HCT116 (cell line): ENCODE measurements at regions not wholly inside any gene's neighbourhood (a gene's known extent, or its start where the extent isn't known, plus 50 kb on each side); places are given as distances from the start of the nearest gene placed in this dataset.

Experiments used
- ATAC-seq: fragments of 200-7000 bp; cut with Tn5 transposase; 2 replicates; pipeline ENCODE4 v1.9.1; 2020; ENCODE audit warnings: mild to moderate bottlenecking, moderate library complexity
- BruUV-seq: library from RNA; stranded (reverse); fragments of 400-500 nt; replicated peaks from 2 replicates; lab custom pipeline; 2021; lab: Mats Ljungman, UMichigan
- CTCF ChIA-PET: fragments of 300-600 bp; sonication (Branson Sonifier 250); formaldehyde crosslinking; loops from one replicate; lab custom pipeline; 2021; ENCODE audit warnings: antibody characterized with exemption; lab: Charles Lee
- POLR2A ChIA-PET: fragments of 300-600, 350-600 bp; sonication (Branson Sonifier 250); formaldehyde crosslinking; loops from one replicate; lab custom pipeline; 2021; ENCODE audit warnings: antibody characterized with exemption; lab: Charles Lee
- RAD21 ChIA-PET, 2 experiments: fragments of 300-600 bp; sonication (Branson Sonifier 250); formaldehyde crosslinking; loops; one replicate each; lab custom pipeline; 2023; ENCODE audit warnings: low total read pairs in 2 of 2; ENCODE audit not compliant: uncharacterized antibody in 2 of 2, unreplicated experiment in 2 of 2, low non-redundant PET in 1 of 2; lab: Charles Lee
- DNase-seq: peaks from one replicate; pipeline ENCODE4 v3.0.0-alpha.2; 2010; ENCODE audit warnings: low read depth, low spot score
- H2AFZ ChIP-seq: fragments of 200-600 bp; shearing (Covaris generic), sonication (generic); 2 replicates; pipeline ENCODE4 v1.6.1; 2017; ENCODE audit warnings: low read depth, mixed run types, mixed read lengths, antibody characterized with exemption, low read length; ENCODE audit not compliant: poor library complexity, severe bottlenecking
- H3K27ac ChIP-seq: 2 replicates; pipeline ENCODE4 v1.5.1; 2012; ENCODE audit warnings: low read depth, low read length
- H3K27me3 ChIP-seq: fragments of 200-600 bp; sonication (generic); 2 replicates; pipeline ENCODE4 v1.6.1; 2016; ENCODE audit warnings: mixed run types, low read length, mixed read lengths; ENCODE audit not compliant: insufficient read depth
- H3K36me3 ChIP-seq, 2 experiments: fragments of 200-500 bp in 1 of 2; fragments of 200-600 bp in 1 of 2; sonication (Bioruptor generic) in 1 of 2; sonication (generic) in 1 of 2; 2 replicates each; pipeline versions ENCODE4 v1.5.1 to v1.6.1; 2014 to 2016; ENCODE audit warnings: low read length in 2 of 2, inconsistent platforms in 1 of 2, mixed read lengths in 1 of 2, mixed run types in 1 of 2; ENCODE audit not compliant: insufficient read depth in 2 of 2, control insufficient read depth in 1 of 2
- H3K4me1 ChIP-seq, 2 experiments: fragments of 200-600 bp in 1 of 2; sonication (generic) in 1 of 2; 2 replicates each; pipeline versions ENCODE4 v1.5.1 to v1.6.1; 2012 to 2017; ENCODE audit warnings: low read length in 2 of 2, inconsistent platforms in 1 of 2, mild to moderate bottlenecking in 1 of 2, mixed read lengths in 1 of 2, mixed run types in 1 of 2, moderate library complexity in 1 of 2; ENCODE audit not compliant: insufficient read depth in 2 of 2, control insufficient read depth in 1 of 2
- H3K4me2 ChIP-seq: fragments of 200-600 bp; sonication (generic); 2 replicates; pipeline ENCODE4 v1.6.1; 2017; ENCODE audit warnings: mixed run types, low read length, mixed read lengths
- H3K4me3 ChIP-seq, 2 experiments: fragments of 200-600 bp in 1 of 2; sonication (generic) in 1 of 2; replicated peaks in 1 of 2; 2 replicates each; pipeline ENCODE4 v1.5.1; 2011 to 2016; ENCODE audit warnings: low read length in 2 of 2, control low read depth in 1 of 2, low read depth in 1 of 2, mild to moderate bottlenecking in 1 of 2, mixed read lengths in 1 of 2, mixed run types in 1 of 2
- H3K79me2 ChIP-seq: fragments of 200-600 bp; sonication (generic); 2 replicates; pipeline ENCODE4 v1.6.1; 2017; ENCODE audit warnings: mild to moderate bottlenecking, mixed run types, low read length, moderate library complexity, mixed read lengths; ENCODE audit not compliant: insufficient read depth
- H3K9ac ChIP-seq: fragments of 200-600 bp; sonication (generic); 2 replicates; pipeline ENCODE4 v1.6.1; 2016; ENCODE audit warnings: low read length, mixed read lengths
- H3K9me2 ChIP-seq: fragments of 200-600 bp; sonication (generic), shearing (Covaris generic); 2 replicates; pipeline ENCODE4 v1.6.1; 2017; ENCODE audit warnings: mixed run types, mild to moderate bottlenecking, moderate library complexity; ENCODE audit not compliant: insufficient read depth
- H3K9me3 ChIP-seq, 2 experiments: fragments of 200-500 bp in 1 of 2; fragments of 200-600 bp in 1 of 2; sonication (Bioruptor generic) in 1 of 2; sonication (generic) in 1 of 2; 2 replicates each; pipeline ENCODE4 v1.6.1; 2014 to 2017; ENCODE audit warnings: low read length in 2 of 2, mixed read lengths in 2 of 2, inconsistent platforms in 1 of 2, low read depth in 1 of 2, mild to moderate bottlenecking in 1 of 2, mixed run types in 1 of 2, moderate library complexity in 1 of 2; ENCODE audit not compliant: control insufficient read depth in 1 of 2, insufficient read depth in 1 of 2
- H4K20me1 ChIP-seq: fragments of 200-600 bp; sonication (generic), shearing (Covaris generic); 2 replicates; pipeline ENCODE4 v1.6.1; 2017; ENCODE audit warnings: mixed run types, mild to moderate bottlenecking, moderate library complexity; ENCODE audit not compliant: insufficient read depth
- CEBPB ChIP-seq: IDR thresholded peaks from 2 replicates; pipeline ENCODE4 v1.6.1; 2012; ENCODE audit warnings: low read depth
- ELF1 ChIP-seq: IDR thresholded peaks from 2 replicates; pipeline ENCODE4 v1.6.1; 2012; ENCODE audit warnings: low read depth, borderline replicate concordance
- EZH2 ChIP-seq: fragments of 200-600 bp; sonication (generic); IDR thresholded peaks from 2 replicates; pipeline ENCODE4 v1.6.1; 2017; ENCODE audit warnings: antibody characterized with exemption, mixed run types
- FOSL1 ChIP-seq: IDR thresholded peaks from 2 replicates; pipeline ENCODE4 v1.6.1; 2012; ENCODE audit warnings: low read depth
- JUND ChIP-seq: IDR thresholded peaks from 2 replicates; pipeline ENCODE4 v1.6.1; 2012
- POLR2AphosphoS5 ChIP-seq: IDR thresholded peaks from 2 replicates; pipeline ENCODE4 v1.6.1; 2011; ENCODE audit warnings: mild to moderate bottlenecking, low read depth, low read length, moderate library complexity
- RAD21 ChIP-seq: IDR thresholded peaks from 2 replicates; pipeline ENCODE4 v1.6.1; 2012; ENCODE audit warnings: low read depth, mild to moderate bottlenecking
- SIN3A ChIP-seq: IDR thresholded peaks from 2 replicates; pipeline ENCODE4 v1.6.1; 2012; ENCODE audit warnings: low read depth
- SRF ChIP-seq: IDR thresholded peaks from 2 replicates; pipeline ENCODE4 v1.6.1; 2012; ENCODE audit warnings: low read depth
- TCF7L2 ChIP-seq: IDR thresholded peaks from 2 replicates; pipeline ENCODE4 v1.7.0; 2011; ENCODE audit warnings: borderline replicate concordance, inconsistent platforms; ENCODE audit not compliant: insufficient read depth, insufficient read length; ENCODE audit errors: extremely low read depth
- YY1 ChIP-seq: IDR thresholded peaks from 2 replicates; pipeline ENCODE4 v1.6.1; 2011; ENCODE audit warnings: low read length, low read depth, moderate library complexity, mild to moderate bottlenecking; ENCODE audit not compliant: insufficient replicate concordance; ENCODE audit errors: extremely low read depth
- ZBTB33 ChIP-seq: IDR thresholded peaks from 2 replicates; pipeline ENCODE4 v1.6.1; 2011; ENCODE audit warnings: mild to moderate bottlenecking, low read length, moderate library complexity; ENCODE audit not compliant: insufficient replicate concordance; ENCODE audit errors: extremely low read depth
- ZFX ChIP-seq: fragments of 450-650 bp; IDR thresholded peaks from 2 replicates; pipeline ENCODE4 v1.6.1; 2017
- ZNF274 ChIP-seq: fragments of 200-500 bp; sonication (Bioruptor generic); IDR thresholded peaks from 2 replicates; pipeline ENCODE4 v1.6.1; 2014; ENCODE audit warnings: mild to moderate bottlenecking, low read depth, low read length, inconsistent platforms
- intact Hi-C: fragments of 100-400 bp; cut with micrococcal nuclease; formaldehyde crosslinking; loops from 2 replicates; pipeline ENCODE4 v1.10.0; 2022
- TF ChIP-seq, protein P1 (sequence below), 3 experiments: fragments of 200-600 bp in 1 of 3; sonication (generic) in 1 of 3; IDR thresholded peaks in 2 of 3; conservative IDR thresholded peaks in 1 of 3; 2 replicates each; pipeline ENCODE4 v1.5.1; 2012 to 2017; ENCODE audit warnings: low read depth in 2 of 3, low read length in 2 of 3, antibody characterized with exemption in 1 of 3, borderline replicate concordance in 1 of 3, control low read depth in 1 of 3, mild to moderate bottlenecking in 1 of 3, mixed read lengths in 1 of 3, mixed run types in 1 of 3, moderate library complexity in 1 of 3; ENCODE audit not compliant: insufficient read depth in 1 of 3
- TF ChIP-seq, protein P2 (sequence below): IDR thresholded peaks from 2 replicates; pipeline ENCODE4 v1.6.1; 2012

- TF ChIP-seq, protein P1, sequence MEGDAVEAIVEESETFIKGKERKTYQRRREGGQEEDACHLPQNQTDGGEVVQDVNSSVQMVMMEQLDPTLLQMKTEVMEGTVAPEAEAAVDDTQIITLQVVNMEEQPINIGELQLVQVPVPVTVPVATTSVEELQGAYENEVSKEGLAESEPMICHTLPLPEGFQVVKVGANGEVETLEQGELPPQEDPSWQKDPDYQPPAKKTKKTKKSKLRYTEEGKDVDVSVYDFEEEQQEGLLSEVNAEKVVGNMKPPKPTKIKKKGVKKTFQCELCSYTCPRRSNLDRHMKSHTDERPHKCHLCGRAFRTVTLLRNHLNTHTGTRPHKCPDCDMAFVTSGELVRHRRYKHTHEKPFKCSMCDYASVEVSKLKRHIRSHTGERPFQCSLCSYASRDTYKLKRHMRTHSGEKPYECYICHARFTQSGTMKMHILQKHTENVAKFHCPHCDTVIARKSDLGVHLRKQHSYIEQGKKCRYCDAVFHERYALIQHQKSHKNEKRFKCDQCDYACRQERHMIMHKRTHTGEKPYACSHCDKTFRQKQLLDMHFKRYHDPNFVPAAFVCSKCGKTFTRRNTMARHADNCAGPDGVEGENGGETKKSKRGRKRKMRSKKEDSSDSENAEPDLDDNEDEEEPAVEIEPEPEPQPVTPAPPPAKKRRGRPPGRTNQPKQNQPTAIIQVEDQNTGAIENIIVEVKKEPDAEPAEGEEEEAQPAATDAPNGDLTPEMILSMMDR (IDR thresholded peaks at IDR 0.05 in 2 of 3, conservative IDR thresholded peaks at IDR 0.05 in 1 of 3; ENCODE audit: borderline replicate concordance in 1 of 3, insufficient read depth in 1 of 3, low read depth in 2 of 3, low read length in 2 of 3), result 0 out of 6 replicates have a peak, but pooled peaks of 1 of the 3 experiments have one; percentile 12
- no peak for TF ChIP-seq FOSL1
- TF ChIP-seq, all 23 proteins: peak for 1
- intact Hi-C loops, result no loop called here
- no peak overlapping the region for H3K27ac ChIP-seq
- H3K79me2 ChIP-seq, result no peaks in the 10 kb centered on the region
- DNase-seq (no peak), ATAC-seq (peak; percentile 61; the same call in 1 of the 2 replicates)
- POLR2A ChIA-PET, result no interaction called here
- peaks cover 3% of the 10 kb centered on the region; the same call in 1 of the 2 replicates for H3K27me3 ChIP-seq
- H3K9me3 ChIP-seq, result no peaks in the 10 kb centered on the region
- no peak overlapping the region for H3K4me3 ChIP-seq
- no peak overlapping the region for H2AFZ ChIP-seq
- no peaks in the 10 kb centered on the region for H3K9me2 ChIP-seq
- no peak overlapping the region for H3K4me2 ChIP-seq
- no peaks in the 10 kb centered on the region for H3K4me1 ChIP-seq
- H4K20me1 ChIP-seq, result no peaks in the 10 kb centered on the region
- H3K9ac ChIP-seq, result no peak overlapping the region
- RAD21 ChIA-PET, result no interaction called here
- H3K36me3 ChIP-seq, result no peaks in the 10 kb centered on the region
- BruUV-seq, result no TSS peak
- CTCF ChIA-PET, result no interaction called here
Observed at GRCh38 chr4:1500231-1500965, 94.2 kb upstream of the NKX1-1 start.

DNA sequence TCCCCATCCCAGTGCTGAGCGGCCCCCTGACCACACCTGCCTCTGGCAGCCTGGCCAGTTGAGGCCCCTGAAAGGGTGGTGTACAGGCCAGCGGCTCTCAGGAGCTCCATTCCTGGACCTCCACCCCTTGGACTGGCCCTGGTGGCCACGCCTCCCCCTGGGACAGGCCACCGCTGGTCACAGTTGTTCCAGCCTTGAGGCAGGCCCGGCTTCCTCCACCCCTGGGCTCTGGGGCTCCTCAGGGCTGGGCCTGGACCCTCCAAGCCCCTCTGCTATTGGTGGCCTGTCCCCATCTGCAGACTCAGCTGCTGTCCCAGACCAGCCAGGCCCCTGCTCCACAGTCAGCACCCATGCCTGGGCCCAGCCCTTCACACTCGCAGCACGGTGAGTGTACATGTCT, 93.2 kb upstream of the NKX1-1 start:
- POLR2A ChIA-PET, result no interaction called here

More for the DNA sequence above, 93.2 kb upstream of the NKX1-1 start:
- ATAC-seq, result no peak
- Histone ChIP-seq H3K79me2 (no peaks in the 10 kb centered on the region), H3K4me3 (no peak overlapping the region), H3K27me3 (peaks cover 3% of the 10 kb centered on the region; the same call in 1 of the 2 replicates), H3K9me3 (no peaks in the 10 kb centered on the region), H3K9ac (no peak overlapping the region), H3K4me1 (no peaks in the 10 kb centered on the region), H3K27ac (no peak overlapping the region), H3K9me2 (no peaks in the 10 kb centered on the region), H2AFZ (no peak overlapping the region), H4K20me1 (no peaks in the 10 kb centered on the region), H3K36me3 (no peaks in the 10 kb centered on the region), H3K4me2 (no peak overlapping the region)
- intact Hi-C loops, result no loop called here
- ChIA-PET CTCF (interaction anchor here (1.0 kb wide), 1 partner anchor 13 kb away, joined by 3 read pairs; no protein-coding TSS in a partner anchor), RAD21 (no interaction called here)
- BruUV-seq, result no TSS peak
- no peak for DNase-seq
- TF ChIP-seq YY1, result no peak
- TF ChIP-seq ELF1, result no peak
- no peak for TF ChIP-seq SRF
- TF ChIP-seq, protein P2, sequence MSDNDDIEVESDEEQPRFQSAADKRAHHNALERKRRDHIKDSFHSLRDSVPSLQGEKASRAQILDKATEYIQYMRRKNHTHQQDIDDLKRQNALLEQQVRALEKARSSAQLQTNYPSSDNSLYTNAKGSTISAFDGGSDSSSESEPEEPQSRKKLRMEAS, result no peak
- TF ChIP-seq CEBPB, result no peak
- no peak for TF ChIP-seq FOSL1
- no peak for TF ChIP-seq EZH2
- TF ChIP-seq JUND, result no peak
- no peak for TF ChIP-seq TCF7L2
- TF ChIP-seq POLR2AphosphoS5, result no peak
- no peak for TF ChIP-seq ZNF274
- no peak for TF ChIP-seq SIN3A
- TF ChIP-seq ZFX, result no peak
- no peak for TF ChIP-seq RAD21
- TF ChIP-seq ZBTB33, result no peak
